Smooth muscle cell (in vitro differentiated cells): ENCODE measurements at regions not wholly inside any gene's neighbourhood (a gene's known extent, or its start where the extent isn't known, plus 50 kb on each side); places are given as distances from the start of the nearest gene placed in this dataset.

Experiments
- DNase-seq: peaks from one replicate; lab custom pipeline; 2025; ENCODE audit not compliant: unreplicated experiment; lab: John Stamatoyannopoulos, UW
- H2AFZ ChIP-seq: fragments of 200-600 bp; sonication (generic); 2 replicates; pipeline ENCODE4 v1.6.0; 2016; ENCODE audit warnings: antibody characterized with exemption, low read depth, mild to moderate bottlenecking
- H3F3A ChIP-seq: fragments of 200-600 bp; sonication (generic); 2 replicates; pipeline ENCODE4 v1.6.0; 2017; ENCODE audit warnings: antibody characterized with exemption, low read depth
- H3K27ac ChIP-seq: fragments of 200-600 bp; sonication (generic); 2 replicates; pipeline ENCODE4 v1.5.1; 2016; ENCODE audit warnings: low read depth, mild to moderate bottlenecking
- H3K27me3 ChIP-seq: fragments of 200-600 bp; sonication (generic); 2 replicates; pipeline ENCODE4 v1.6.1; 2016; ENCODE audit warnings: low read depth, mild to moderate bottlenecking
- H3K36me3 ChIP-seq: fragments of 200-600 bp; sonication (generic); 2 replicates; pipeline ENCODE4 v1.5.1; 2016; ENCODE audit warnings: low read depth
- H3K4me1 ChIP-seq: fragments of 200-600 bp; sonication (generic); 2 replicates; pipeline ENCODE4 v1.5.1; 2016; ENCODE audit warnings: low read depth
- H3K4me2 ChIP-seq: fragments of 200-600 bp; sonication (generic); 2 replicates; pipeline ENCODE4 v1.6.0; 2016; ENCODE audit warnings: mild to moderate bottlenecking
- H3K4me3 ChIP-seq: fragments of 200-600 bp; sonication (generic); 2 replicates; pipeline ENCODE4 v1.5.1; 2016; ENCODE audit warnings: mild to moderate bottlenecking
- H3K79me2 ChIP-seq: fragments of 200-600 bp; sonication (generic); 2 replicates; pipeline ENCODE4 v1.6.0; 2016; ENCODE audit warnings: low read depth, mild to moderate bottlenecking
- H3K9ac ChIP-seq: fragments of 200-600 bp; sonication (generic); 2 replicates; pipeline ENCODE4 v1.6.0; 2016; ENCODE audit warnings: low read depth
- H3K9me3 ChIP-seq: fragments of 200-600 bp; sonication (generic); replicated peaks from 2 replicates; pipeline ENCODE4 v1.5.1; 2016; ENCODE audit warnings: low read depth
- H4K20me1 ChIP-seq: fragments of 200-600 bp; sonication (generic); 2 replicates; pipeline ENCODE4 v1.6.0; 2016; ENCODE audit warnings: low read depth
- CTCF ChIP-seq: fragments of 200-600 bp; sonication (generic); IDR thresholded peaks from 2 replicates; pipeline ENCODE4 v1.5.1; 2017; ENCODE audit warnings: borderline replicate concordance, mild to moderate bottlenecking, antibody characterized with exemption; ENCODE audit not compliant: insufficient read depth, poor library complexity, severe bottlenecking
- WGBS: methylation state at CpG from one replicate; pipeline ENCODE4 v1.1.7; 2016; ENCODE audit warnings: low lambda C conversion rate; 5-methylcytosine and 5-hydroxymethylcytosine counted together

- peak overlapping the region; percentile 25 for H3K27ac ChIP-seq
- no peak overlapping the region for H3K4me3 ChIP-seq
- no peak overlapping the region for H2AFZ ChIP-seq
- H4K20me1 ChIP-seq = no peaks in the 10 kb centered on the region
- peak overlapping the region; percentile 60 for H3K4me2 ChIP-seq
- 54% methylated on average over 3 of the region's 3 CpGs for WGBS
- no peaks in the 10 kb centered on the region for H3K79me2 ChIP-seq
- H3K9ac ChIP-seq = no peak overlapping the region
- TF ChIP-seq CTCF = no peak
- no peaks in the 10 kb centered on the region for H3K27me3 ChIP-seq
- no peaks in the 10 kb centered on the region for H3K36me3 ChIP-seq
- peaks cover 34% of the 10 kb centered on the region for H3K4me1 ChIP-seq
- H3F3A ChIP-seq = no peaks in the 10 kb centered on the region
- no peak for DNase-seq
- no peaks in the 10 kb centered on the region for H3K9me3 ChIP-seq
Observed at GRCh38 chr13:109273326-109273751, 513.0 kb downstream of the IRS2 start.

- TF ChIP-seq CTCF = no peak
- Histone ChIP-seq H3K9me3 (no peaks in the 10 kb centered on the region), H3K4me1 (peaks cover 34% of the 10 kb centered on the region), H3K79me2 (no peaks in the 10 kb centered on the region), H2AFZ (no peak overlapping the region), H3K36me3 (no peaks in the 10 kb centered on the region), H3K27ac (peak overlapping the region; percentile 34), H3K27me3 (no peaks in the 10 kb centered on the region), H3K4me2 (peak overlapping the region; percentile 56), H3K9ac (peak overlapping the region; percentile 33), H4K20me1 (no peaks in the 10 kb centered on the region), H3F3A (no peaks in the 10 kb centered on the region), H3K4me3 (no peak overlapping the region)
- DNase-seq = no peak
- WGBS = 68% methylated on average over 6 of the region's 6 CpGs
Observed at GRCh38 chr13:109272595-109273325, 513.6 kb downstream of the IRS2 start.

GRCh38 chr13:109271555-109272541 lies 514.5 kb downstream of the IRS2 start:
- H3F3A ChIP-seq = no peaks in the 10 kb centered on the region
- no peak overlapping the region for H3K4me2 ChIP-seq
- no peak overlapping the region for H3K4me3 ChIP-seq
- H3K9me3 ChIP-seq = no peaks in the 10 kb centered on the region
- H2AFZ ChIP-seq = no peak overlapping the region
- peaks cover 34% of the 10 kb centered on the region for H3K4me1 ChIP-seq
- DNase-seq = no peak
- no peaks in the 10 kb centered on the region for H3K27me3 ChIP-seq
- peak overlapping the region; percentile 33 for H3K9ac ChIP-seq
- no peaks in the 10 kb centered on the region for H3K79me2 ChIP-seq
- TF ChIP-seq CTCF = no peak
- peak overlapping the region; percentile 37 for H3K27ac ChIP-seq
- no peaks in the 10 kb centered on the region for H4K20me1 ChIP-seq
- no peaks in the 10 kb centered on the region for H3K36me3 ChIP-seq
- WGBS = 89% methylated on average over 7 of the region's 7 CpGs
